Mesenchymal stem cell (in vitro differentiated cells and primary cell): ENCODE measurements at regions not wholly inside any gene's neighbourhood (a gene's known extent, or its start where the extent isn't known, plus 50 kb on each side); places are given as distances from the start of the nearest gene placed in this dataset.

ENCODE experiments used
- DNase-seq: peaks from one replicate; pipeline ENCODE4 v3.0.0-alpha.2; 2013
- H2AFZ ChIP-seq: one replicate; pipeline ENCODE4 v1.6.1; 2013; ENCODE audit warnings: low read depth, mild to moderate bottlenecking, control low read depth, inconsistent platforms, low read length, moderate library complexity
- H2AK5ac ChIP-seq: 2 replicates; pipeline ENCODE4 v1.6.1; 2013; ENCODE audit warnings: low read length, moderate library complexity, mild to moderate bottlenecking, inconsistent platforms; ENCODE audit not compliant: severe bottlenecking
- H2BK120ac ChIP-seq: one replicate; pipeline ENCODE4 v1.6.1; 2013; ENCODE audit warnings: low read depth, mild to moderate bottlenecking, inconsistent platforms, low read length, moderate library complexity
- H2BK12ac ChIP-seq, 2 experiments: one replicate each; pipeline ENCODE4 v1.6.1; 2013; ENCODE audit warnings: inconsistent platforms in 2 of 2, low read length in 2 of 2, mild to moderate bottlenecking in 2 of 2, moderate library complexity in 2 of 2, control low read depth in 1 of 2
- H2BK15ac ChIP-seq: one replicate; pipeline ENCODE4 v1.6.1; 2013; ENCODE audit warnings: mild to moderate bottlenecking, low read depth, inconsistent platforms; ENCODE audit not compliant: poor library complexity, severe bottlenecking
- H2BK5ac ChIP-seq: 2 replicates; pipeline ENCODE4 v1.6.1; 2013; ENCODE audit warnings: low read depth, mild to moderate bottlenecking, low read length, control low read depth, inconsistent platforms; ENCODE audit not compliant: poor library complexity, severe bottlenecking
- H3K14ac ChIP-seq, 2 experiments: one replicate each; pipeline ENCODE4 v1.6.1; 2013; ENCODE audit warnings: inconsistent platforms in 2 of 2, low read length in 2 of 2, control low read depth in 1 of 2, mild to moderate bottlenecking in 1 of 2, moderate library complexity in 1 of 2
- H3K18ac ChIP-seq, 2 experiments: one replicate each; pipeline ENCODE4 v1.6.1; 2013; ENCODE audit warnings: inconsistent platforms in 2 of 2, low read length in 2 of 2, control low read depth in 1 of 2, low read depth in 1 of 2, mild to moderate bottlenecking in 1 of 2
- H3K23ac ChIP-seq, 2 experiments: one replicate each; pipeline ENCODE4 v1.6.1; 2013; ENCODE audit warnings: inconsistent platforms in 2 of 2, low read length in 2 of 2, mild to moderate bottlenecking in 2 of 2, moderate library complexity in 2 of 2, control low read depth in 1 of 2
- H3K27ac ChIP-seq: 2 replicates; pipeline ENCODE4 v1.5.1; 2013; ENCODE audit warnings: mild to moderate bottlenecking, moderate library complexity, low read length, control low read depth, inconsistent platforms; ENCODE audit not compliant: poor library complexity, severe bottlenecking
- H3K27me3 ChIP-seq, 2 experiments: 2 replicates each; pipeline versions ENCODE4 v1.6.1 to v1.7.0; 2013; ENCODE audit warnings: low read length in 2 of 2, mild to moderate bottlenecking in 2 of 2, moderate library complexity in 2 of 2, control low read depth in 1 of 2, inconsistent platforms in 1 of 2; ENCODE audit not compliant: control insufficient read depth in 1 of 2, insufficient read depth in 1 of 2
- H3K36me3 ChIP-seq, 2 experiments: 2 replicates each; pipeline versions ENCODE4 v1.6.1 to v1.7.0; 2013; ENCODE audit warnings: low read length in 2 of 2, control low read depth in 1 of 2, inconsistent platforms in 1 of 2, low read depth in 1 of 2, mild to moderate bottlenecking in 1 of 2; ENCODE audit not compliant: insufficient read depth in 2 of 2, control insufficient read depth in 1 of 2
- H3K4ac ChIP-seq, 2 experiments: one replicate each; pipeline ENCODE4 v1.6.1; 2013; ENCODE audit warnings: inconsistent platforms in 2 of 2, low read length in 2 of 2, mild to moderate bottlenecking in 2 of 2, moderate library complexity in 2 of 2, control low read depth in 1 of 2, low read depth in 1 of 2
- H3K4me1 ChIP-seq: 2 replicates; pipeline ENCODE4 v1.6.1; 2013; ENCODE audit warnings: low read depth, low read length, control low read depth; ENCODE audit not compliant: control insufficient read depth, insufficient read depth
- H3K4me2 ChIP-seq: 2 replicates; pipeline ENCODE4 v1.6.1; 2013; ENCODE audit warnings: low read length, mild to moderate bottlenecking, inconsistent platforms; ENCODE audit not compliant: poor library complexity, severe bottlenecking
- H3K4me3 ChIP-seq, 2 experiments: 2 replicates each; pipeline versions ENCODE4 v1.5.1 to v1.7.0; 2013; ENCODE audit warnings: low read length in 2 of 2, mild to moderate bottlenecking in 2 of 2, control low read depth in 1 of 2, low read depth in 1 of 2; ENCODE audit not compliant: insufficient read depth in 1 of 2
- H3K79me1 ChIP-seq: replicated peaks from 2 replicates; pipeline ENCODE4 v1.6.1; 2013; ENCODE audit warnings: mild to moderate bottlenecking, control low read depth, low read length, inconsistent platforms; ENCODE audit not compliant: poor library complexity, severe bottlenecking
- H3K9ac ChIP-seq: 2 replicates; pipeline ENCODE4 v1.7.0; 2013; ENCODE audit warnings: mild to moderate bottlenecking, low read length, moderate library complexity
- H3K9me3 ChIP-seq: 2 replicates; pipeline ENCODE4 v1.7.0; 2013; ENCODE audit warnings: mild to moderate bottlenecking, low read length; ENCODE audit not compliant: control insufficient read depth
- H4K8ac ChIP-seq: one replicate; pipeline ENCODE4 v1.6.1; 2013; ENCODE audit warnings: inconsistent platforms, mild to moderate bottlenecking, low read length, moderate library complexity
- H4K91ac ChIP-seq: one replicate; pipeline ENCODE4 v1.6.1; 2013; ENCODE audit warnings: mild to moderate bottlenecking, low read length, inconsistent platforms
- WGBS: methylation state at CpG from one replicate; pipeline ENCODE4 v1.1.7; 2013; ENCODE audit warnings: mixed read lengths; 5-methylcytosine and 5-hydroxymethylcytosine counted together

DNA sequence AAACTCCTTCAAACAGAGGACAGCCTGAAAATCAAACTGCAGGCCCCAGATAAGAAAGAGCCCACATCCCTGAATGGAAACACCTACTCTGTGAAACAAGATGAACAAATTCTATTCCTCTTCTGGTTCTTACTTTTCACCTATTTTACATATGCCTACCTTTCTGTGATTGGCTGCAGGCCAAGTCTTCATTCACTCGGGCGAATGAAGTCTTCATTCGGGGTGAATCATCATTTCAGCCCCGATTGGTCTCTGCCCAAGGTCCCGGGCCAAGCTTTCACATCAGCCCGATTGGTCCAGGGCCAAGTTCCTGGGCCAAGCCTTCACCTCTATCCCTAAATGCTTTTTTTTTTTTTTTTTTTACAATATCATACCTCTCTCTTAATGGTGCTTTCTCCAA is 529.8 kb upstream of the ACTRT1 start:
- no peak overlapping the region for H2BK12ac ChIP-seq
- no peak overlapping the region for H3K4me3 ChIP-seq
- no peaks in the 10 kb centered on the region for H3K27me3 ChIP-seq
- no peak overlapping the region for H3K4me2 ChIP-seq
- no peak overlapping the region for H3K23ac ChIP-seq
- H3K4ac ChIP-seq, result no peak overlapping the region
- no peak overlapping the region for H4K8ac ChIP-seq
- no peak overlapping the region for H3K27ac ChIP-seq
- H3K4me1 ChIP-seq, result no peaks in the 10 kb centered on the region
- H3K9ac ChIP-seq, result no peak overlapping the region
- no peaks in the 10 kb centered on the region for H3K36me3 ChIP-seq
- 93% methylated on average over 6 of the region's 6 CpGs for WGBS
- no peak overlapping the region for H2BK120ac ChIP-seq
- no peak overlapping the region for H4K91ac ChIP-seq
- no peak overlapping the region for H2BK15ac ChIP-seq
- H2AFZ ChIP-seq, result no peak overlapping the region
- DNase-seq, result no peak
- H3K9me3 ChIP-seq, result peaks cover 5% of the 10 kb centered on the region
- H3K18ac ChIP-seq, result no peak overlapping the region
- no peak overlapping the region for H2BK5ac ChIP-seq
- no peak overlapping the region for H3K14ac ChIP-seq
- H3K79me1 ChIP-seq, result no peaks in the 10 kb centered on the region
- H2AK5ac ChIP-seq, result no peak overlapping the region

DNA sequence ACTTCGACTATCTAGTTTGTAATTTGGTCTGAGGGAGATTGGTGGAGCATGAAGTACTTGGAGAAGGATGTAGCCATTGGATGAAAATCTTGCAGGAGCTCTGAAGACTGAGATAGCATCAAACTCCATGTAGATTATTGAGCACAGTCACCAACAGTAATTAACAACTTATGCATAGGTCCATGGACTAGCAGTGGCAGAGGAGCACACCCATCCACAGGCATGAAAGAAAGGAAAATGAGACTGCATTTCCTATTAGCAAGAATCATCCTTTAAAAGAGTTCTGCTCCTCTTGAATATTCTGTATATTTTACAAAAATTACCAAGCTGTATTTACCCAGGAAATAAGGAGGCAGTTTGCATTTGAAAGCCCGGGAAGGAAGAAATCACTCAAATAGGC is 529.4 kb upstream of the ACTRT1 start:
- Histone ChIP-seq H3K4me3 (no peak overlapping the region), H4K91ac (no peak overlapping the region), H3K9me3 (peaks cover 5% of the 10 kb centered on the region), H2BK5ac (no peak overlapping the region), H2AK5ac (no peak overlapping the region), H2AFZ (no peak overlapping the region), H3K27me3 (no peaks in the 10 kb centered on the region), H3K9ac (no peak overlapping the region), H3K23ac (no peak overlapping the region), H3K79me1 (no peaks in the 10 kb centered on the region), H3K27ac (no peak overlapping the region), H2BK120ac (no peak overlapping the region), H4K8ac (no peak overlapping the region), H3K36me3 (no peaks in the 10 kb centered on the region), H3K18ac (no peak overlapping the region), H3K4me1 (no peaks in the 10 kb centered on the region), H3K4me2 (no peak overlapping the region), H2BK12ac (no peak overlapping the region), H2BK15ac (no peak overlapping the region), H3K4ac (no peak overlapping the region), H3K14ac (no peak overlapping the region)
- no peak for DNase-seq
- WGBS, result 73% methylated on average over 1 of the region's 2 CpGs

DNA sequence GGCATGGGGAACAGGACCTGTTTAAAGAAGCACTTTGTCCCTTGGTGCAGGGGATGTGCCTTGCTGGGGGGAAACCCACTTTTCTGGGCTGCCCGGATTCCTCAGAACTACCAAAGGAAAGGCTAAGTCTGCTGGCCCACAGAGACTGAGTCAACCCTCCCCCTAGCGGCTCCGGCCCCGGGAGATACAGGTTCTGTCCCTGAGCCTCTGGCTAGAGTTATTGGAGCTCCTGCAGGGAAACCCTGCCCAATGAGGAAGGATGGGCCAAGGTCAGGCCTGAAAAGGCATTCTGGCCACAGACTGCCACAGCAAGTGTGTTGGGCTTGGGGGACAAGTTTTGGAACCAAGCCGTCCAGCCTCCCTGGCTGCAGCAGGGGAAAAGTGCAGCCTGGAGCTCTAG is 490.9 kb upstream of the ACTRT1 start:
- H3K27ac ChIP-seq, result no peak overlapping the region
- H3K9me3 ChIP-seq, result peaks cover 11% of the 10 kb centered on the region
- no peak overlapping the region for H4K8ac ChIP-seq
- no peaks in the 10 kb centered on the region for H3K36me3 ChIP-seq
- no peaks in the 10 kb centered on the region for H3K27me3 ChIP-seq
- no peak overlapping the region for H2BK15ac ChIP-seq
- H2BK5ac ChIP-seq, result no peak overlapping the region
- no peak overlapping the region for H3K18ac ChIP-seq
- no peak overlapping the region for H2AFZ ChIP-seq
- no peak overlapping the region for H3K14ac ChIP-seq
- no peak overlapping the region for H2BK12ac ChIP-seq
- no peak overlapping the region for H3K9ac ChIP-seq
- H3K4me3 ChIP-seq, result no peak overlapping the region
- no peak for DNase-seq
- no peak overlapping the region for H2BK120ac ChIP-seq
- no peak overlapping the region for H3K23ac ChIP-seq
- 96% methylated on average over 5 of the region's 5 CpGs for WGBS
- no peaks in the 10 kb centered on the region for H3K79me1 ChIP-seq
- H4K91ac ChIP-seq, result no peak overlapping the region
- H2AK5ac ChIP-seq, result no peak overlapping the region
- H3K4me2 ChIP-seq, result no peak overlapping the region
- H3K4me1 ChIP-seq, result no peaks in the 10 kb centered on the region
- no peak overlapping the region for H3K4ac ChIP-seq

DNA sequence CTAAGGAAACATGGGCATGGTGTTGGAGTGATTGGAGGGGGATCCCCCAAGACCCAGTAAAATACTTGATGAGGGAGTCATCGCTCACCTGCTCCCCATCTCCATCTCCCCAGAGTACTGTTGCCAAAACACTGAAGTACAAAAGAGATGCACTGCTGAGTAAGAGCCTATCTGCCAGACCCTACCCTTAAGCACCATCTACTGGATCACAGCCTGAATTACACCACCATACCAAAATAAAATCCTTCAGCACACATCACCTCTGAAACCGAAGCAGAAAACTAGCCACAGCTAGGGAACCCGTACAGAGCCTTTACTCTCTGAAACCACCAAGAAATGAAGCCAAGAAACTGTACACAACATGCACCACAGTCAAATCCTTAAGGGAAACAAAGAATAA is 466.3 kb upstream of the ACTRT1 start:
- WGBS, result 30% methylated on average over 3 of the region's 3 CpGs

More for the DNA sequence above, 466.3 kb upstream of the ACTRT1 start:
- peak; percentile 0 for DNase-seq
- Histone ChIP-seq H3K14ac (no peak overlapping the region), H4K91ac (no peak overlapping the region), H3K36me3 (no peaks in the 10 kb centered on the region), H3K27ac (no peak overlapping the region), H3K9me3 (no peaks in the 10 kb centered on the region), H3K9ac (no peak overlapping the region), H2AK5ac (no peak overlapping the region), H3K4me1 (no peaks in the 10 kb centered on the region), H2AFZ (no peak overlapping the region), H2BK12ac (no peak overlapping the region), H2BK5ac (no peak overlapping the region), H3K4ac (no peak overlapping the region), H3K79me1 (no peaks in the 10 kb centered on the region), H3K4me3 (no peak overlapping the region), H3K4me2 (no peak overlapping the region), H3K18ac (no peak overlapping the region), H3K27me3 (no peaks in the 10 kb centered on the region), H4K8ac (no peak overlapping the region), H3K23ac (no peak overlapping the region), H2BK120ac (no peak overlapping the region), H2BK15ac (no peak overlapping the region)
